Heart right ventricle (tissue), 16 donors: ENCODE measurements at regions not wholly inside any gene's neighbourhood (a gene's known extent, or its start where the extent isn't known, plus 50 kb on each side); places are given as distances from the start of the nearest gene placed in this dataset.

Experiments used
- ATAC-seq, 8 donors: fragments of 200-7000 bp; cut with Tn5 transposase; one replicate each; pipeline ENCODE4 v1.9.1; 2020; ENCODE audit warnings: mild to moderate bottlenecking in 8 of 8, moderate library complexity in 8 of 8, moderate number of reproducible peaks in 1 of 8
- DNase-seq, 2 donors: peaks; one replicate each; pipeline ENCODE4 v3.0.0-alpha.2; 2020
- H3K27ac ChIP-seq, 10 donors: fragments of 200-600 bp; sonication (generic) in 2 of 10; one replicate each; pipeline versions ENCODE4 v1.5.0 to v1.8.0; 2020 to 2022; ENCODE audit warnings: mild to moderate bottlenecking in 3 of 10
- H3K27me3 ChIP-seq, 7 donors: fragments of 200-600 bp; one replicate each; pipeline ENCODE4 v1.8.0; 2021 to 2022; ENCODE audit warnings: mild to moderate bottlenecking in 2 of 7
- H3K36me3 ChIP-seq, 9 donors: fragments of 200-600 bp; sonication (generic) in 1 of 9; one replicate each; pipeline versions ENCODE4 v1.5.0 to v1.8.0; 2020 to 2022; ENCODE audit warnings: mild to moderate bottlenecking in 2 of 9
- H3K4me1 ChIP-seq, 9 donors: fragments of 200-600 bp; sonication (generic) in 1 of 9; one replicate each; pipeline versions ENCODE4 v1.5.0 to v1.8.0; 2020 to 2022; ENCODE audit warnings: mild to moderate bottlenecking in 4 of 9
- H3K4me3 ChIP-seq, 10 donors: fragments of 200-600 bp; sonication (generic) in 2 of 10; one replicate each; pipeline versions ENCODE4 v1.5.0 to v1.8.0; 2020 to 2022; ENCODE audit warnings: mild to moderate bottlenecking in 7 of 10, moderate library complexity in 2 of 10
- H3K9me3 ChIP-seq, 11 donors: fragments of 200-600 bp in 10 of 11; sonication (generic) in 2 of 11; one replicate each; pipeline versions ENCODE4 v1.5.0 to v1.8.0; 2013 to 2022; ENCODE audit warnings: mild to moderate bottlenecking in 2 of 11, control low read depth in 1 of 11, moderate library complexity in 1 of 11
- CTCF ChIP-seq, 9 donors: fragments of 200-600 bp; sonication (generic) in 2 of 9; IDR thresholded peaks; one replicate each; pipeline versions ENCODE4 v1.5.0 to v1.8.0; 2021 to 2022; ENCODE audit warnings: antibody characterized with exemption in 9 of 9, mild to moderate bottlenecking in 5 of 9, moderate library complexity in 1 of 9
- WGBS, 2 donors: extraction: QIAGEN DNeasy Blood & Tissue Kit; methylation state at CpG; one replicate each; pipeline ENCODE4 v1.1.7; 2013; ENCODE audit warnings: inconsistent platforms in 1 of 2; 5-methylcytosine and 5-hydroxymethylcytosine counted together
- intact Hi-C, 10 donors: fragments of 100-400 bp; cut with DNase I; formaldehyde crosslinking; loops; one replicate each; pipeline versions ENCODE4 v1.11.1 to v1.14.2; 2022
- donor health status: Arrhythmogenic right ventricular cardiomyopathy.
- donor health status: ischemic (EF 13 %, LVEDD 7.1; RV severe dilation, severe dysfunction).
- donor health status: healthy with polysubstance abuse.
- donor health status: DM: no; HTN: yes; CAD: no.
- donor health status: DM: no; HTN: no; CAD: no.
- donor health status: ischemic (EF 25% LVEDD 6.9; RV normal size, moderate dysfunction).
- donor health status: ischemic (EF 25% LVEDD 5.7; RV mildly dilated, moderate dysfunction).
- donor health status: healthy.
- donor health status: DM: yes; HTN: yes; CAD: no.
- donor health status: Ischemic cardiomyopathy.
- donor health status: ischemic (EF 35%, LVEDD 5.7; RV mildly dilated, moderate dysfunction).
- donor health status: nonischemic (EF 11% LVEDD 7.7; RV severe dilation, severe dysfunction).
- donor health status: DM: yes; HTN: yes; CAD: no.
- donor health status: PGD.
- donor health status: ischemic (EF 29% LVEDD 5.4; RV normal size, mild dysfunction).
- donor health status: nonischemic (EF 23%, LVEDD 6.1; RV moderate dilation, normal function).

- no peak overlapping the region for H3K27ac ChIP-seq
- no peaks in the 10 kb centered on the region for H3K9me3 ChIP-seq
- no peaks in the 10 kb centered on the region for H3K4me1 ChIP-seq
- no peak overlapping the region for H3K4me3 ChIP-seq
- TF ChIP-seq CTCF (IDR thresholded peaks at IDR 0.05), result no peak
- intact Hi-C loops, result no loop called here
- H3K36me3 ChIP-seq, result no peaks in the 10 kb centered on the region
- 87 to 96% methylated on average over 2 of the region's 2 CpGs for WGBS, 2 donors
- ATAC-seq, result no peak
- no peak for DNase-seq
- no peaks in the 10 kb centered on the region for H3K27me3 ChIP-seq
Observed at GRCh38 chr5:123263859-123264258, 159.3 kb downstream of the CEP120 start.

- no peak for TF ChIP-seq CTCF (IDR thresholded peaks at IDR 0.05)
- intact Hi-C loops, result no loop called here
- Histone ChIP-seq H3K4me1 (no peaks in the 10 kb centered on the region), H3K9me3 (peaks cover 0 to 3% (median 0%) of the 10 kb centered on the region in 11 donors), H3K27ac (no peak overlapping the region), H3K4me3 (no peak overlapping the region), H3K36me3 (no peaks in the 10 kb centered on the region), H3K27me3 (peaks cover 0 to 8% (median 0%) of the 10 kb centered on the region in 7 donors)
- 68 to 73% methylated on average over 7 of the region's 7 CpGs for WGBS, 2 donors
- ATAC-seq, result no peak
- no peak for DNase-seq
Observed at GRCh38 chr5:123262216-123262823, 160.9 kb downstream of the CEP120 start.

GRCh38 chr5:123261752-123262151 is 161.5 kb downstream of the CEP120 start:
- H3K27me3 ChIP-seq, result peaks cover 0 to 8% (median 0%) of the 10 kb centered on the region in 7 donors
- intact Hi-C loops, result no loop called here
- peaks cover 0 to 9% (median 0%) of the 10 kb centered on the region in 11 donors for H3K9me3 ChIP-seq
- H3K4me3 ChIP-seq, result no peak overlapping the region
- no peaks in the 10 kb centered on the region for H3K4me1 ChIP-seq
- ATAC-seq, result no peak
- H3K27ac ChIP-seq, result no peak overlapping the region
- 82 to 89% methylated on average over 1 of the region's 1 CpG for WGBS, 2 donors
- no peaks in the 10 kb centered on the region for H3K36me3 ChIP-seq
- DNase-seq, result no peak
- no peak for TF ChIP-seq CTCF (IDR thresholded peaks at IDR 0.05)

GRCh38 chr5:123249446-123249845 is 160.4 kb downstream of the PRDM6 start:
- DNase-seq (no peak), ATAC-seq (no peak)
- intact Hi-C loops, result no loop called here

More at GRCh38 chr5:123249446-123249845, 160.4 kb downstream of the PRDM6 start:
- TF ChIP-seq CTCF (IDR thresholded peaks at IDR 0.05), result no peak
- no peaks in the 10 kb centered on the region for H3K4me1 ChIP-seq
- H3K4me3 ChIP-seq, result no peak overlapping the region
- no peaks in the 10 kb centered on the region for H3K36me3 ChIP-seq
- H3K27ac ChIP-seq, result no peak overlapping the region
- H3K9me3 ChIP-seq, result no peaks in the 10 kb centered on the region
- no peaks in the 10 kb centered on the region for H3K27me3 ChIP-seq
- WGBS, 2 donors, result 66 to 87% methylated on average over 2 of the region's 2 CpGs
